GM20431 (cell line): ENCODE measurements at regions not wholly inside any gene's neighbourhood (a gene's known extent, or its start where the extent isn't known, plus 50 kb on each side); places are given as distances from the start of the nearest gene placed in this dataset.

Experiments used
- in situ Hi-C: fragments of 300-500 bp; cut with MseI, MboI; formaldehyde crosslinking; loops from one replicate; pipeline ENCODE4 v1.15.0; 2020; ENCODE audit warnings: low sequenced_read_pairs; ENCODE audit not compliant: unreplicated experiment

DNA sequence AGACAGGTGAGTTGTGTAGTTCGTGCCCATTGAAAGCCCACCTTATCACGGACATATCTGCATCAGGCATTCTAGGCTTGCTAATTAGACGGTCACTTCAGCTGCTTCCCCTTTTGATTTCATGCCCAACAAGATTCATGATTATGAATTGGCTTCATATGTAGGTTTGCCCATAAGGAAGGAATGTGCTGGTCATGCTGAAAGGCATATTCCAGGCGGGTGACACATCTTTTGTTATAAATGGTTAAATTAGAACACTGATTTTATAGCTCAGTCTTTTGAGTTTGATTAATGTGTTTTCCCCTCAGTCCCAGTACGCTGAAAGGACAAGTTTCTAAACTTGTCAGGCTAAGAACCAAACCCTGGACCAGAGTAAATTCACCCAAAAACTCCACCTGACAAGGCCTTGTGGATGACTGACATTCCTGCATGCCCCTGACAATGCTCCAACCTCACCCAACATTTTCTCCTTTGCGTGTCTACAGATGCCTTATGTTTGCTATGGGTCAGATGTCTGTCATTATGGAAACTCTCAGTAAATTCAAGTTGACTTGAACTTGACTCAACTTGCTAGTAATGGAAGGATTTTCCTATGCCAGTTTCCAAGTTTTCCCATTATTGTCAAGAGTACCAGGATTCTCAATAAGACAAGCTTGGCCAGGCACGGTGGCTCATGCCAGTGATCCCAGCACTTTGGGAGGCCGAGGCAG lies 421.9 kb downstream of the PMP22 start:
- in situ Hi-C loops = no loop called here

DNA sequence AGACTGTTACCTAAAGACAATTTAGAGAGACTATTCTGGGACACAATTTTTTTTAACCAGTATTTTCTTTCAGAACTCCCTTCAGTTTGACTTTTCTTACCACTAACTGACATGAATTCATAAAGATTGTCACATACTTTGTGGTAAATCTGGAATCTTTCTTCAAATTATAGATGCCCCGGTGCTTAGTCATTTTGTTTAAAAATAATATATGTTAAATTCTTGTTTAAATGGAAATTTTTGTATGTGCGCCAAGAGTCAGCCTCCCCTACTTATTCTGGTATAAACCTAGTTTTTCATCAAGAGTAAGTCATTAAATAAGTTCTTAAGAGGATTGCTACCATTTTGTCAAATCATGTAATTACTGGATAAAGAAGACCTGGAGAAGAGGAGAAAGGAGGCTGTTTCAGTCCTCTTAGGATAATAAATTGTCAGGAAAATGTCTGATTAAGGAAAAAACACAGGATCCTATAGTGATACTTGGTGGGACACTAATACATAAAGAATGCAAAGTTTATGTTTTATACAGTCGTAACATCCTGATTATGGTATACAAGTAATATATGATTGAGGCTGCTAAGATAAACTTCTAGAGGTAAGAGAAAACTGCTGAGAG lies 424.4 kb downstream of the PMP22 start:
- in situ Hi-C loops = no loop called here

DNA sequence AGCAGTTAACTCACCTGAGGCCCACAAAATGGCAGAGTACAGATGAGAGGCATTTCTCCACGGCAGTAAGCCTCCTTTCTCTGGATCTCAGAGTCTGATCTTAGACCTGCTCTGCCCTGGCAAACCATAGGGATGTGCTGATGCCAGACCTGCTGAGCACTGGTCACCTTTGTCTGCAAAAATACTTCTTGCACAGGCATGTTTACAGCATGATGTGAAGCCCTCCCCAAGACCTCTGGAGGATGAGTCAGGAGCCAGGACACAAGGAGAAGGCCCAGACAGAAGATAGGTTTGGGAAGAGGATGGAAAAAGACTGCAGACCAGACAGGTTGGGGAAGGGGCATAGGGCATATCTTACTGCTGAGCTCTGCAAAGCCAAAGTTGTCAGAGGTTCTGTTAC lies 426.6 kb downstream of the PMP22 start:
- in situ Hi-C loops = no loop called here

DNA sequence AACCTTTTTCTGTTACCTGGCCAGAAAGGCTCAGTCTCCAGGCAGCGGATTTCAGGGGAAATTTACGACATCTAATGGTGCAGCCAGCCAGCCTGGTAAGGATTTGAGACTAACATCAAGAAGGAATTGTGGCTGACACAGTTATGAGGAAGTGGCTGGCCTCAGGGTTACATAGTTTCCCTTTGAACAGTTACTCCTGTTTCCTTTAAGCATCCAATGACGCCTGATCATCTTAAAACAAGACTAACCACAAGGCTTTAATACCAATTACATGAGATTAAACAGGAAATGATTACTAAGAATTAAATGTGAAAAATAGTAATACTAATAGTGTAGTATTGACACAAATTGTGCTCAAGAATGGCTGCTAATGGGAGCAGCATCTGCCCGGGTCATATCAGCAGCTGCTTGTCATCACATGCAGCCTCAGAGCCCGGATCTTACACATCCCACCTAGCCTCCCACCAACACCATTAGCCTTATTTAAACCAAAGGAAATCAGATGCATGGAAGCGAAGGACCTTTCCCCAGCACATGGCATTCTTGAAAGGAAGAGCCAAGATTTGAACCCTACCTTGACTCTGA lies 431.8 kb downstream of the PMP22 start:
- in situ Hi-C loops = no loop called here

DNA sequence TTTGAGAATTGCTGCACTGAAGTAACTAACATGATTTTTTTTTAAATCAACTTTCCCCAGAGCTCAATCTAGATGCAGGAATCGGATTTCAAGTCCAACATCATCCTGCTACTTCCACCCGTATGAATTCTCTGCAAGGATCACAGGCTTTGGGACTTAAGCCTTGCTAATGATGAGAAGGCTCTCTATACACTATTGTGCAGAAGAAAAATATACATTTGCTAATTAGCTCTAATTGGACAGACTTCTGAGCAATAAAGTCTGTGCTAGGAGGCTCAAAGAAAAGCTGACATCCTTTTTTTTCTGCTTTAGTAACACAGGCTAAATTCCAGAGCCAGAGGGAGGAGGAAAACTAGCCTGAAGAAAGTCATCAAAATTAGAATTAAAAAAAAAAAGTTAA lies 433.6 kb downstream of the PMP22 start:
- in situ Hi-C loops = no loop called here

DNA sequence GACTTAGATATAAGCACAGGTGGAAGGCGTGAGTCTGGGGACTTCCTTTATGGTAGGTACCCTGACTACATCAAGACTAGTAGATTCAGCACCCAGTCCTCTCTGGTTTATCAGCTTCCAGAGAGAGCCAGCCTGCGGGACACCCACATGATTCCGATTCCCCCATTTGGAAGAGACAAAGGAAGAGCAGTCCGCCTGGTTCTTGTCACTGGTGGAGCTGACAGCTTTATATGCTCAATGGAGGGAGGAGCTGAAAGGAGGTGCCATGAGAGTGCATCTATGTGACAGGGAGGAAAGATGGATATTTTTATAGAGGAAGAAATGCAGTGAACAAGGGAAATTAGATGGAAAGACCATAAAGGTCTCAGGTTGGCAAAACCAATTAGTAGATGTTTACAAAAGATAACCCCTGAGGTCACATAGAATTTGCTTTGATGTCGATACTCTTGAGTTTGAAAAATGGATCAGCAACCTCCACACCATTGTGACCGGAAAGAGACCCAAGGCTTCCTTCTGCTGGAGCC lies 437.7 kb downstream of the PMP22 start:
- in situ Hi-C loops = no loop called here

DNA sequence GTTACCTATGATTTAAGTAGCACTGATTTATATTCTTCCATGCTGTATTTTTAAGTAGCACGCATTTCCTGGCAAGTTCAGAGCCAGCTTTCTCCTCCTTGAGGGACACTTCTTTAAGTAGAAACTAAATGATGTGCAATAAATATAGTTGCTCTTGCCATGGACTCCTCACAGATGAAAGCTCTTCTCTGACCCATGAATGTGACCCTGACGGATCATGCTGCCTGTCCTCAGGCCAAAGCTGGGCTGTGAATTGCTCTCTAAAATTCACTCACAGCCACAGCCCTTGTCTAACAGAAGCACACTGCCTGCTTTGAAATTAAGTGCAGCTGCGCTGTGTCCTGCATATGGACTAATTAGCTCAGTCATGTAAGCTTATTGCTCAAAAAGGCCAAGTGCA lies 438.8 kb downstream of the PMP22 start:
- in situ Hi-C loops = no loop called here

DNA sequence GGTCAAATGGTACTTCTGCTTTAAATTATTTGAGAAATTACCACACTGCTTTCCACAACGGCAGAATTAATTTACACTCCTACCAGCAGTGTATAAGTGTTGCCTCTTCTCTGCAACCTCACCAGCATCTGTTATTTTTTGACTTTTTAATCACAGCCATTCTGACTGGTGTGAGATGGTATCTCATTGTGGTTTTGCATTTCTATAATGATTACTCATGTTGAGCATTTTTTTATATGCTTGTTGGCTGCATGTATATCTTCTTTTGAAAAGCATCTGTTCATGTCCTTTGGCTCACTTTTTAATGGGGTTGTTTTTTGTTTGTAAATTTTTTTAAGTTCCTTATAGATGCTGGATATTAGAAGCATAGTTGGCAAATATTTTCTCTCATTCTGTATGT lies 446.7 kb downstream of the PMP22 start:
- in situ Hi-C loops = no loop called here

DNA sequence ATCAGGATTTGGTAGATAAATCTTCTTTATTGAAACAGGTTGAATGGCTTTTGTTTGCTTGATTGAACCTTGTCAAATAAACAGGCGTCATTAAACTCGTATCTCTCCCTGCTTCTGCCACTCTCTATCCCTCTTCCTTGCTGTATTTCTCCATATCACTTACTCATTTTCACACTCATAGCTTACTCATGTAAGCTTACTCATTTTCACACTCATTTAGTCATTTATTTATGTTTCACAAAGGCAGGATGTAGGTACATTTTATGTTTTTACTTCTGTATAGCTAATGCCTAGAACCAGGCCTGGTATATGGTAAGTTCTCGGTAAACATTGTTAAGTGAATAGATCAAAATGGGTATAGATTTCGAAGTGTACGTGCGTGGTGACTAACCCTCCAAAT lies 450.0 kb downstream of the PMP22 start:
- in situ Hi-C loops = no loop called here

DNA sequence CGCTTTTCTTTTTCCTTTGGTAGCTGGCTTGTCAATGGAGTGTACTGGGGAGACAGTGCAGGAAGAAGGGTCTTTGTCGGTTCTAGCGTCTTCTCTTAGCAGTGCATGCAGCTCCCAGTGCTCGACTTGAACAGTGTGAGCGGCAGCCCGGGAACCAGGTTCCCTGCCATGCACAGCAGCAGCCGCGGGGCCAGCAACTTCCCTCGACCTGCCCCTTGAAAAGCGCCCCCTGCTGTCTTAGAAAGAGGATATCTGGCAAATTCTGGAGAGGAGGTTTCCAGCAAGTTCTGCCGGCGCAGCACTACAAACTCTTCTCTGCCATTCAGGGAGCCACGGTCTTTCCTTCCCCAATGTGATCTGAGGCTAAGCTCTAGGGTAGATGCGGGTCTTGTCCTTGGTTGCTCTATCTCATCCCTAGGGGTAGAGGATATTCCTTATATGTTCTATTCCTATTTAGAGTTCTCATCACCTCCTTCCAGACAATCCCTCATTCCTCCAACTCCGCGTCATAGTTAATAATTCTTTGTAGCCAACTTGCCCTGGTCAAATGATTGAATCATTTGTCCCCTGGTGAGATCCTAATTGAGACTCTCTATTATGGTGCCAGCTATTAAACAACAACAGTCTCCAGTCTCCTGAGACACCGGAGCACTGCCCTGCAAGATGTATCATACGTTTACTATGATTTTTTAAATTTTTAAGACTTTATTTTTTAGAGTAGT lies 451.3 kb downstream of the PMP22 start:
- in situ Hi-C loops = no loop called here

DNA sequence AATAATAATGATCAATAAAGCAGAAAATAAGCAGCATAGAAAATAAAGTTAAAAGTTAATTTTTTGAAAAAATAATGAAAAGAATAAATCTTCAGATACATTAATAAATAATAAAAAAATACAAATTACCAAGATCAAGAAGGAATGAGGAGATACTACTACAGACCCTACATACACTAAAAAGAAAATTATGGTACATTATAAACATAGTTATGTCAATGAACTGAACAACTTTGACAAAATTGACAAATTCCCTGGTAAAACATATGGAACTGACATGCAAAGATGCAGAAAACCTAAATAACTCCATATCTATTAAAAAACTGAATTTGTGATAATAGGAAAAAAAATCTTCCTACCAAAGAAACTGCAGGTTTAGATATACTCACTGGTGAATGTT lies 456.7 kb downstream of the PMP22 start:
- in situ Hi-C loops = no loop called here

DNA sequence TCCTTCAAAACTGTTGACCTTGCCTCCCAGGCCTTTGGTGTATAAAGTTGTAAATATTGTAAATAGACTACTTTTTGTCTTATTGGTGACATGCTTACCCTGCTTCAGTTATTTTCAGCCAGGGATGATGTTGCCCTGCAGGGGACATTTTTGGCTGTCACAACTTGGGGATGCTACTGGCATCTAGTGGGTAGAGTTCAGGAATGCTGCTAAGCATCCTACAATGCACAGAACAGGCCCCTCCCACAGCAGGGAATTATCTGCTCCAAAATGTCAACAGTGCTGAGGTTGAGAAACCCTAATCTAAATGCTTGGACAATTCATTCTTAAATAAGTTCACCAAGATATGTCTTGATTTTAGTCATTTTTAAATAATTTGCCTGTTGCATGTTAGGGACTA lies 459.8 kb downstream of the PMP22 start:
- in situ Hi-C loops = no loop called here

DNA sequence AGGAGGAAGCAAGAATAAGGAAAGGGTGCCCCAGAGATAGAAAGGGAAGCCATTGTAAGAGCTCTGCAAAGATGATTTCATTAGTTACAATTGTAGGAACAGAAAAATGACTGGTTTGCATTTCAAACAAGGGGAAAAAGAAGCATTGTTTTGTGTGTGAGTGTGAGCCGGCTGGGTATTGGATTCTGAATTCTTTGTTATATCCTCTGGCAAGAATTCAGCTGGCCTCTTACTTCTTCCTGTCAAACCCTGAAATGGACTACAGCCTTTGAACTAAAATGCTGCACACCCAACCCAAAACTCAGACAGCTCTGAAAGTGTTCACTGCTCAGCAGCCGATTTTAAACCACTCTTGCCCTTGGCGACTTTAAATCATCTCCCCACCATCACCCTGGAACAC lies 461.3 kb downstream of the PMP22 start:
- in situ Hi-C loops = no loop called here

DNA sequence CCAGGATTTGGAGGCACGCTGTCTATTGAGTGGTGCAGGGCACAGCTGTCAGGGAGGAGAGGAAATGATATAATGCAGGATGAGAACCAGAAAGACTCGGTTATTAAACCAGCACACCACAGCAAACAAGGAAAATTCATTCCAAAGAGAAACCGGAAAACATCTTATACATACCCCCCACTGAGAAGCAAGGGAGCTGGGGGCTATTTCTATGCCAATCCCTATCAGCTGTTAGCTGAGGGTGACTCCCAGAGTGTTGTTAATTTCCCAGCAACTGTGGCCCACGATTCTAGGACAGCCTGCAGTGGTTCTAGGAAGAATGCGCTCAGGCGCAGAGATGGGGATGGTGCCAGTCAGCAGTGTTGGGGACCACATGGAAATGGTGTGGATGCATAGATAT lies 467.3 kb downstream of the PMP22 start:
- in situ Hi-C loops = no loop called here

DNA sequence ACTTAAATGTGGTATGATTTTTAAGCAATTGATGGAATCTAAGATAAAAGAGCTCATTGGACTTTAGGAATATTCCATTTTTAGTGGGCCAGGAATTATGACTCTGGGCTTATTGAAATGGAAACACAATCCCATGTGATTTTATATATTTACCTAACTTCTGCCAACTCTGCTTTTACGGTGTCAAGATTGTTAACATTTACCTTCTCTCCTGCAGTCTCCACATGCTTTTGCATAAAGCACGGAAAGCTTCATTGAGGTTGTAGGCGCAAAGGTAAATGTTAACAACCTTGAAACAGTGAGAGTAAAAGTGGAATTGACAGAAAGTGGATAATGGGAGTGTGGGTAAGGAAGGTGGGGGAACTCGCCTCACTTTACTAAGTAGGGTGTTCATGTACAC lies 468.1 kb downstream of the PMP22 start:
- in situ Hi-C loops = no loop called here

DNA sequence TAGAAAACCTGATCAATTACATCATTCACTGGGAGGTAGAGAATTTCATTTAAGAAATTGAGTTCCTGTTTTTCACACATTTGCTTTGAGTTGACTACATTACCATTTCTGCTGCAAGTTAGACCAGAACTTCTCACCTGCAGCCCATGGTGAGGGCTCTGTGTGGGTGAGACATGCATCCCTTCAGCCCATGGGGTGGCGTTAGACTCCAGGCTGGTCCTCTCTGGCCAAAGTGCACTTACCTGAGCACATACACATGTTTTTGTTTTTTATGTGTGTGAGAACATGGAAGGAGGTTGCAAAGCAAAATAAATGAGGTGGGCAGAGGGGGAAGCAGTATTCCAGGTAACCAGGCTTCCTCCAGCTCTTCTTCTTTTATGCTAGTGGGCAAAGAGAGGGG lies 470.2 kb downstream of the PMP22 start:
- in situ Hi-C loops = no loop called here

DNA sequence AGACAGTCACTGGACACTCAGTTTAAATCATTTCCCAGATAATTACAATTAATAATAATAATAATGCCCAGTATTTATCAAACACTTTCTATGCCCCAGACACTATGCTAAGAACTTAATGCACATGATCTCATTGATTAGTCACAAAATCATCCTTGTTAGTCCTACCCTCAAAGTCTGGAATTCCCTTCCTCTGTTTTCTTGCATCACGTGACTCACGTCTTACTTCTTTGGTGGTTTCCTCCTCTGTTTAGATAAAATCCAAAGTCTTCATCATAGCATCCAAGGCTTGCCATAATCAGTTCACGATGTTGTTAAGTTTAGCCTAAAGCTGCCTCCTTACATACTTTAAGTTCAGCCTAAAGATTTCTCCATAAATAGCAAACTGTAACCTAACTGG lies 471.9 kb downstream of the PMP22 start:
- in situ Hi-C loops = no loop called here

DNA sequence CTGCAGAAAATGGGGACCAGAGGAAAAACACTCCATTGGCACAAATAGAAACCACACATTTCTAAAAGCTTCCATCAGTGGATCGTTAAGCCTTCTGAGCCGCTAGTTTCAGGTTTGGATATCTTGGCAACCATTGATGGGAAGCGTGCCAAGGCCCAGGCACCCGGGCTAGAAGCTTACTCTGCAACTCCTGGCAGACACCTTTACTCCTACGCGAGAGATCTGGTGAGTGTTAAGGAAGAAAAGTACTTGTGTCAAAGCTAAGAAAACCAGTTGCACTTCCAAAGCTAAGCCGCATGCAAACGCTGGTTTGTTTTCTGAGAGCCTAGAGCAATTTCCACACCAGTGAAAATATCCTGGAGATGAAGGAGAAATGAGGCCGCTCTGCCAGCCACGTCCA lies 472.4 kb downstream of the PMP22 start:
- in situ Hi-C loops = no loop called here

DNA sequence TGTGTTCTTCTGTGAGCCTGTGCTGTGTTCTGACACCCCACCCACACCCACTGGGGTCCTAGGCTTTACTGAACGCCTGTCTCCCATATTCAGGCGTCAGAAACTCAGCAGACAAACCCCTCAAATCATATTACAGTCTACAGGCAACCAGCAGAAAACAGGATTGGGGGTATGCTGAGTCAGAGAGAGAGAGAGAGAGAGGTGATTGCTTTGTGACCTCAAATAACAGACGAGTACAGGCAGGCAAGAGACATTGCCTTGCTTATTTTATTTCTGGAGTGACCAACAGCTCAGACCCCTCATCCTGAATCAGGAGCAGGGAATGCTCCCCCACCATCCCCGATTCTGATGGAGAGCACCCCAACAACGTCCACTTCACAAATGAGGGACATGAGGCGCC lies 473.9 kb downstream of the PMP22 start:
- in situ Hi-C loops = no loop called here

DNA sequence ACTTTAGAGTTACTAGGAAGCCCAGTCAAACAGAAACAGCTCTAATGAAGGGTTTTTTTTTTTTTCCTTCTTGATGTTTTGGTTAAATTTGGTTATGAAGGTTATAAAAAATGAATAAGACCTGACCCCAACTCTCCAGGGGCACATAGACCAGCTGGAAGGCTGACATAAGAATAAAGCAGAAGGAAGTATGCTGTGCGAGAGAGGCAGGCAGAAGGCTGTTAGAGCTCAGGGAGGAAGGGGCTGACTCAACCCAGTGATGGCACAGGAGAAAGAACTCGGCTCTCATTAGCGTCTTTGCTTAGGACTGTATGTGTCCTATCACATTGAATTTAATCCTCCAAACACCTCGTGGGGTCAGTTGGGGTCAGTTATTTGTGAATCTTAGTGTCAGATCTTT lies 474.6 kb downstream of the PMP22 start:
- in situ Hi-C loops = no loop called here
